IMR-90 (cell line): ENCODE measurements at regions not wholly inside any gene's neighbourhood (a gene's known extent, or its start where the extent isn't known, plus 50 kb on each side); places are given as distances from the start of the nearest gene placed in this dataset.

Source experiments
- ATAC-seq: fragments of 200-7000 bp; cut with Tn5 transposase; 2 replicates; pipeline ENCODE4 v1.9.1; 2020; ENCODE audit warnings: low read depth, mild to moderate bottlenecking, moderate library complexity
- BruUV-seq: library from RNA; stranded (reverse); fragments of 400-500 nt; replicated peaks from 2 replicates; lab custom pipeline; 2021; lab: Mats Ljungman, UMichigan
- CTCF ChIA-PET: fragments of 300-600 bp; formaldehyde crosslinking; extraction: SDS; loops from one replicate; lab custom pipeline; 2021; ENCODE audit warnings: antibody characterized with exemption; lab: Yijun Ruan, JAX
- POLR2A ChIA-PET: fragments of 300-600 bp; sonication (Branson Sonifier 250); formaldehyde crosslinking; loops from one replicate; lab custom pipeline; 2022; ENCODE audit warnings: antibody characterized with exemption; ENCODE audit not compliant: unreplicated experiment; lab: Charles Lee
- DNase-seq: peaks from one replicate; pipeline ENCODE4 v3.0.0; 2013
- H2AFZ ChIP-seq: replicated peaks from 2 replicates; pipeline ENCODE3; 2013; ENCODE audit warnings: low read length, mild to moderate bottlenecking; ENCODE audit not compliant: poor library complexity
- H2AK5ac ChIP-seq: 2 replicates; pipeline ENCODE4 v1.6.1; 2013; ENCODE audit warnings: low read depth, low read length, inconsistent platforms
- H2AK9ac ChIP-seq: replicated peaks from 2 replicates; pipeline ENCODE3; 2013; ENCODE audit warnings: mild to moderate bottlenecking, low read depth, low read length, moderate library complexity; ENCODE audit not compliant: poor library complexity
- H2BK120ac ChIP-seq: 2 replicates; pipeline ENCODE4 v1.6.1; 2013; ENCODE audit warnings: low read depth, low read length, inconsistent platforms
- H2BK15ac ChIP-seq: 3 replicates; pipeline ENCODE4 v1.6.1; 2013; ENCODE audit warnings: low read depth, low read length, inconsistent platforms
- H2BK20ac ChIP-seq: 2 replicates; pipeline ENCODE4 v1.6.1; 2013; ENCODE audit warnings: low read depth, mild to moderate bottlenecking, inconsistent platforms, low read length, moderate library complexity
- H2BK5ac ChIP-seq: 2 replicates; pipeline ENCODE4 v1.6.1; 2013; ENCODE audit warnings: mild to moderate bottlenecking, low read depth, low read length, inconsistent platforms; ENCODE audit not compliant: poor library complexity, severe bottlenecking
- H3K14ac ChIP-seq: replicated peaks from 2 replicates; pipeline ENCODE4 v1.6.1; 2013; ENCODE audit warnings: low read depth, low read length, inconsistent platforms
- H3K18ac ChIP-seq: 2 replicates; pipeline ENCODE4 v1.6.1; 2013; ENCODE audit warnings: low read depth, low read length, control low read depth
- H3K23ac ChIP-seq: 2 replicates; pipeline ENCODE4 v1.6.1; 2013; ENCODE audit warnings: low read depth, low read length, inconsistent platforms
- H3K27ac ChIP-seq: 2 replicates; pipeline ENCODE4 v1.5.1; 2013; ENCODE audit warnings: mild to moderate bottlenecking, control low read depth, low read length; ENCODE audit not compliant: insufficient read depth
- H3K27me3 ChIP-seq: 2 replicates; pipeline ENCODE4 v1.6.1; 2013; ENCODE audit warnings: low read length; ENCODE audit not compliant: control insufficient read depth, insufficient read depth
- H3K36me3 ChIP-seq: 2 replicates; pipeline ENCODE4 v1.6.1; 2013; ENCODE audit warnings: low read length, mixed read lengths; ENCODE audit not compliant: control insufficient read depth, insufficient read depth
- H3K4ac ChIP-seq: 2 replicates; pipeline ENCODE4 v1.6.1; 2013; ENCODE audit warnings: low read depth, low read length, inconsistent platforms
- H3K4me1 ChIP-seq: 2 replicates; pipeline ENCODE4 v1.6.1; 2013; ENCODE audit warnings: low read length, mixed read lengths; ENCODE audit not compliant: control insufficient read depth, insufficient read depth
- H3K4me2 ChIP-seq: 2 replicates; pipeline ENCODE4 v1.6.1; 2013; ENCODE audit warnings: low read depth, mild to moderate bottlenecking, control low read depth, low read length, moderate library complexity
- H3K4me3 ChIP-seq: 2 replicates; pipeline ENCODE4 v1.5.1; 2013; ENCODE audit warnings: low read depth, mild to moderate bottlenecking, control low read depth, low read length, moderate library complexity; ENCODE audit not compliant: insufficient read depth
- H3K56ac ChIP-seq: 2 replicates; pipeline ENCODE4 v1.6.1; 2013; ENCODE audit warnings: low read length, inconsistent platforms; ENCODE audit not compliant: insufficient read depth; ENCODE audit errors: extremely low read depth
- H3K79me1 ChIP-seq, 2 experiments: 2 replicates each; pipeline ENCODE4 v1.6.1; 2013; ENCODE audit warnings: low read length in 2 of 2, inconsistent platforms in 1 of 2, low read depth in 1 of 2
- H3K9ac ChIP-seq: 2 replicates; pipeline ENCODE4 v1.6.1; 2013; ENCODE audit warnings: low read depth, low read length, control low read depth
- H3K9me1 ChIP-seq: 2 replicates; pipeline ENCODE4 v1.6.1; 2013; ENCODE audit warnings: low read length, inconsistent platforms; ENCODE audit not compliant: insufficient read depth
- H3K9me3 ChIP-seq: 2 replicates; pipeline ENCODE4 v1.6.1; 2013; ENCODE audit warnings: low read length; ENCODE audit not compliant: control insufficient read depth, insufficient read depth
- H4K20me1 ChIP-seq: 2 replicates; pipeline ENCODE4 v1.6.1; 2013; ENCODE audit warnings: low read length, inconsistent platforms; ENCODE audit not compliant: insufficient read depth
- H4K5ac ChIP-seq: 2 replicates; pipeline ENCODE4 v1.6.1; 2013; ENCODE audit warnings: mild to moderate bottlenecking, low read depth, low read length, control low read depth
- H4K8ac ChIP-seq, 2 experiments: 2 replicates each; pipeline ENCODE4 v1.6.1; 2013; ENCODE audit warnings: low read depth in 2 of 2, low read length in 2 of 2, control low read depth in 1 of 2, inconsistent platforms in 1 of 2
- H4K91ac ChIP-seq: 2 replicates; pipeline ENCODE4 v1.6.1; 2013; ENCODE audit warnings: low read depth, low read length, inconsistent platforms; ENCODE audit not compliant: insufficient read depth
- BHLHE40 ChIP-seq: fragments of 150-350 bp; IDR thresholded peaks from 2 replicates; pipeline ENCODE4 v1.6.1; 2016; ENCODE audit warnings: mild to moderate bottlenecking, low read depth, low read length
- CHD1 ChIP-seq: IDR thresholded peaks from 2 replicates; pipeline ENCODE4 v1.6.1; 2012; ENCODE audit warnings: low read depth, low read length, improper control_type of control experiment
- MXI1 ChIP-seq: IDR thresholded peaks from 2 replicates; pipeline ENCODE4 v1.6.1; 2012; ENCODE audit warnings: low read depth, mild to moderate bottlenecking, low read length, moderate library complexity, borderline replicate concordance
- NFE2L2 ChIP-seq: fragments of 150-350 bp; IDR thresholded peaks from 2 replicates; pipeline ENCODE4 v1.6.1; 2016; ENCODE audit warnings: low read depth, mild to moderate bottlenecking, low read length
- RFX5 ChIP-seq: IDR thresholded peaks from 2 replicates; pipeline ENCODE4 v1.8.0; 2012; ENCODE audit warnings: low read depth, mild to moderate bottlenecking, low read length, moderate library complexity
- SMC3 ChIP-seq: fragments of 150-350 bp; IDR thresholded peaks from 2 replicates; pipeline ENCODE4 v1.6.1; 2016; ENCODE audit warnings: low read depth, mild to moderate bottlenecking, antibody characterized with exemption, low read length, moderate library complexity
- WGBS, 2 experiments: methylation state at CpG; one replicate each; pipeline versions ENCODE4 v1.1.5 to v1.1.7; 2013; ENCODE audit warnings: missing lambda C conversion rate in 2 of 2; ENCODE audit not compliant: insufficient read length in 1 of 2; ENCODE audit errors: extremely low coverage in 2 of 2; 5-methylcytosine and 5-hydroxymethylcytosine counted together
- dilution Hi-C: fragments of 300-500 bp; cut with HindIII; formaldehyde crosslinking; loops from one replicate; pipeline ENCODE4 v1.14.3; 2018; ENCODE audit warnings: low sequenced_read_pairs; ENCODE audit not compliant: unreplicated experiment
- in situ Hi-C: fragments of 300-500 bp; cut with MboI; formaldehyde crosslinking; loops from 3 replicates; pipeline ENCODE4 v1.14.3; 2019; ENCODE audit warnings: low sequenced_read_pairs, inconsistent platforms, mixed read lengths
- intact Hi-C: fragments of 100-400 bp; cut with micrococcal nuclease; formaldehyde crosslinking; loops from 2 replicates; pipeline ENCODE4 v1.10.0; 2022

DNA sequence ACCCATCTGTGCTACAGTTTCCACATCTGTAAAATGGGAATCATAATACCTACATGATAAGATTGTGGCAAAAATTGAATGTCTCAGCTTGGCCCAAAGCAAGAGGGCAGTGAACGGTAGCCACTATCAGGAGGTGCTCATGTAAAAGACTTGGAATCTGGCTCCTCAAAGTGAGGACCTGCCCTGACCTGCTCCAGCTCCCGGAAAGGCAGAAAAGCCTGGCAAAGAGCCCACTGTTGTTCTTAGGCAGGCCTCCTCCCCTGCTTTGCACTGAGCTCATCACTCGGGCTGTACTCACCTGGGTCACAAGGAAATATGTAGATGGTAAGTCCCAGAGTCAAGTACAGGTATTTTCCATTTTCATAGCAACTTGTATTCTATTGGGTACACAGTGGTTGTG lies 250.7 kb upstream of the TBL1XR1 start:
- no peak overlapping the region for H3K18ac ChIP-seq
- no CpG with 5 or more reads among the region's 3 CpGs for WGBS, 2 experiments
- no peak overlapping the region for H2BK120ac ChIP-seq
- no peaks in the 10 kb centered on the region for H4K20me1 ChIP-seq
- no peak overlapping the region for H4K8ac ChIP-seq
- H3K4me3 ChIP-seq, result no peak overlapping the region
- no peak overlapping the region for H3K4me2 ChIP-seq
- POLR2A ChIA-PET, result no interaction called here
- no peak for DNase-seq
- no peak overlapping the region for H2AK9ac ChIP-seq
- dilution Hi-C loops (no loop called here), intact Hi-C loops (no loop called here), in situ Hi-C loops (no loop called here)
- no peaks in the 10 kb centered on the region for H3K36me3 ChIP-seq
- no peaks in the 10 kb centered on the region for H3K9me3 ChIP-seq
- BruUV-seq, result no TSS peak
- H3K27me3 ChIP-seq, result no peaks in the 10 kb centered on the region
- no peak overlapping the region for H4K91ac ChIP-seq
- H2AFZ ChIP-seq, result no peak overlapping the region
- H3K56ac ChIP-seq, result no peak overlapping the region
- CTCF ChIA-PET, result no interaction called here
- H3K9me1 ChIP-seq, result no peaks in the 10 kb centered on the region
- H2BK20ac ChIP-seq, result no peak overlapping the region
- H3K4me1 ChIP-seq, result peaks cover 6% of the 10 kb centered on the region
- no peak overlapping the region for H4K5ac ChIP-seq
- no peak overlapping the region for H2BK15ac ChIP-seq
- H3K27ac ChIP-seq, result no peak overlapping the region
- no peaks in the 10 kb centered on the region for H3K79me1 ChIP-seq
- H3K23ac ChIP-seq, result no peak overlapping the region
- no peak overlapping the region for H2BK5ac ChIP-seq
- TF ChIP-seq SMC3 (no peak), MXI1 (no peak), CHD1 (no peak), NFE2L2 (no peak), BHLHE40 (no peak), RFX5 (no peak)
- no peak overlapping the region for H3K14ac ChIP-seq
- no peak overlapping the region for H3K4ac ChIP-seq
- no peak overlapping the region for H2AK5ac ChIP-seq
- ATAC-seq, result no peak
- no peak overlapping the region for H3K9ac ChIP-seq
